ENCODE measurements at regions not wholly inside any gene's neighbourhood (a gene's known extent, or its start where the extent isn't known, plus 50 kb on each side); places are given as distances from the start of the nearest gene placed in this dataset.

DNA sequence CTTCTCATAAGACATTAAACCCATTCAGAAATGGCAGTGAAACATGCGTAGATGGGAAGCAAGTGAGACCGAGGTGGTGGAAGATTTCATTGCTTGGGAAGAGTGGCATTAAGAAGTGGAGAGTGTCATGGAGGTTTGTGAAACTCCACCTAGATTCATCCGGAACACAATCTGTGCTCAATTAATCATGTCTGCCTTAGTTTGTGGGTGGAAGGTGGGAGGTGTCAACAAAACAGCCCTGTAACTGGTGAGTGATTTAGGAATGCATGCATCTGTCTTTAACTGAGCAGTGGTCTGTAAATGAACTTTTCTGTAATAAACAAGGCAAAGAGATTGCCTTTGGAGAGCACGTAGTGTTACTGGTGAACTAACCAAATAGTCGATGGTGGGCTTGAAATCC is 113.7 kb downstream of the WNT5A start:
- H3K36me3 ChIP-seq = no peaks in the 10 kb centered on the region
- DNase-seq (ENCODE audit: low spot score) = no peak
- H3K4me3 ChIP-seq = no peak overlapping the region
- TF ChIP-seq, protein P1, sequence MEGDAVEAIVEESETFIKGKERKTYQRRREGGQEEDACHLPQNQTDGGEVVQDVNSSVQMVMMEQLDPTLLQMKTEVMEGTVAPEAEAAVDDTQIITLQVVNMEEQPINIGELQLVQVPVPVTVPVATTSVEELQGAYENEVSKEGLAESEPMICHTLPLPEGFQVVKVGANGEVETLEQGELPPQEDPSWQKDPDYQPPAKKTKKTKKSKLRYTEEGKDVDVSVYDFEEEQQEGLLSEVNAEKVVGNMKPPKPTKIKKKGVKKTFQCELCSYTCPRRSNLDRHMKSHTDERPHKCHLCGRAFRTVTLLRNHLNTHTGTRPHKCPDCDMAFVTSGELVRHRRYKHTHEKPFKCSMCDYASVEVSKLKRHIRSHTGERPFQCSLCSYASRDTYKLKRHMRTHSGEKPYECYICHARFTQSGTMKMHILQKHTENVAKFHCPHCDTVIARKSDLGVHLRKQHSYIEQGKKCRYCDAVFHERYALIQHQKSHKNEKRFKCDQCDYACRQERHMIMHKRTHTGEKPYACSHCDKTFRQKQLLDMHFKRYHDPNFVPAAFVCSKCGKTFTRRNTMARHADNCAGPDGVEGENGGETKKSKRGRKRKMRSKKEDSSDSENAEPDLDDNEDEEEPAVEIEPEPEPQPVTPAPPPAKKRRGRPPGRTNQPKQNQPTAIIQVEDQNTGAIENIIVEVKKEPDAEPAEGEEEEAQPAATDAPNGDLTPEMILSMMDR (IDR thresholded peaks at IDR 0.05) = no peak
- H3K27me3 ChIP-seq = no peaks in the 10 kb centered on the region
- H3K9me3 ChIP-seq = no peaks in the 10 kb centered on the region
- no peak overlapping the region for H3K27ac ChIP-seq
- no peaks in the 10 kb centered on the region for H3K4me1 ChIP-seq

DNA sequence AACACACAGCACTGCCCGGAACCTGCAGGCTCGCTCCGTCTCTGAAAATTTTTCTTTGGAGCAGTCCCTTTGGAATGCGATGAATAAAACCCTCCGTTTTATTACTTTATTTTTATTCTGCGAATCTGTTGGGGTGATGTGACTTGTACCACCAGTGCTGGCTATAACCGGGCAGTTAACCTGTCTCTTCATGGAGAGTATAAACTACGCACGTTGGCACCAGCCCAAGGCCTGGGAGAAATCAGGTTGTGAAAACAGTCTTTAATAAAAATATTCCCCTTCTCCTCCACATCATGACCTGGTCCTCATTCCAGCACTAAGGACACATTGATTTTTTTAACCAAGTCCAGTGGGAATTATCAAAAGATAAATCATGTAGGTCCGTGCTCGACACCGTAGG is 116.8 kb downstream of the WNT5A start:
- Histone ChIP-seq H3K4me3 (no peak overlapping the region), H3K27me3 (no peaks in the 10 kb centered on the region), H3K9me3 (no peaks in the 10 kb centered on the region), H3K4me1 (no peaks in the 10 kb centered on the region), H3K27ac (no peak overlapping the region), H3K36me3 (no peaks in the 10 kb centered on the region)
- TF ChIP-seq, protein P1 (IDR thresholded peaks at IDR 0.05) = no peak
- DNase-seq (ENCODE audit: low spot score) = no peak

DNA sequence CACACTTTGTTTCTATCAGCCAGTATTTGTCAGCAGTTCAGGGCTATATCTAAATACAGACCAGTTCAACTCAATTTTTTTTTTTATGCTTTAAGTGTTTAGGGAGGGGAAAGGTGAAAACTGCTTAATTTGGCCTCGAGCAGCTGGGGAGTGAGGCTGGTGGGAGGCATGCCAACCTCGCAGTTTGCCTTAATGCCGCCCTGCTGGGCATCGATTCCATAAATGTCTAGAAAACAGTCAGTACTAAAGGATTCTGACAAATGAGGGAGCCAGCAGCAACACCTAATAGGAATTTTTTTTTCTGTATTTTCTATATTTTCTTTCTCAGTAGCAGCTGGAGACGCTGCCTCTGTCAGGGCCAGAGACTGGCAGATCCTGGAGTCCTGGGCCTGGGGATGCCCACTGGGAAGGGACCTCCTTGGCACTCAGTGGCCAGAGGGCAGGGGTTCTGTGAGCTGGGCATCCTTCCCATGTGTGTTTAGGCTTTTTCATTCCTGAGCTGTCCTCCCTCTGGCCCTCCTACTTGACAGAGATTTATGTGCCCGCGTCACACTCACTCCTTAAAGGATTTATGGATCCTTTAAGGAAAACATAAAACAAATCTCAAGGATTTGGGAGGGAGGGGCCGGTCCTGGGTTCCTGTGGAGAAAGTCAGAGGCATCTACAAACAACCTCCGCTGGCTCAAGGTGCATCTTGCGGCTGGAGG is 117.8 kb downstream of the WNT5A start:
- Histone ChIP-seq H3K4me1 (no peaks in the 10 kb centered on the region), H3K9me3 (no peaks in the 10 kb centered on the region), H3K4me3 (no peak overlapping the region), H3K27me3 (no peaks in the 10 kb centered on the region), H3K36me3 (no peaks in the 10 kb centered on the region), H3K27ac (no peak overlapping the region)
- DNase-seq (ENCODE audit: low spot score) = no peak
- TF ChIP-seq, protein P1 (IDR thresholded peaks at IDR 0.05) = no peak

DNA sequence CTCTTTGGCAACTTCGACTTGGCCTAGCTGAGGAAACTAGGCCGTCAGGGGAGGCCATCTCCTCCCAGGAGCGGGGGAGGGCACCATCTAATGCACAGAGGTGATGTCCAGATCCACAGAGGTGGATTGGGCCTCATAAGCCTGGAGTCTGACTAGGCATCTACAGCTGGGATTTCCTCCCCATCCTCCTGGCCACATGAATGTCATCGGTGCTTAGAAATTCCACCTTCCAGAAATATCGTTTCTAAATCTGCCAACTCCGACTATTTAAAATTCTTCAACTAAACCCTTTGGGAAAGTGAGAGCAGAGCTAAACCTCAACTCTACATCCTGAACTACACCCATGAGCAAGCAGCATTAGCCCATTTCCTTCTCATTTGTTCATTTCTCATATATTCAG is 118.7 kb downstream of the WNT5A start:
- Histone ChIP-seq H3K27me3 (no peaks in the 10 kb centered on the region), H3K4me1 (no peaks in the 10 kb centered on the region), H3K4me3 (no peak overlapping the region), H3K9me3 (no peaks in the 10 kb centered on the region), H3K27ac (no peak overlapping the region), H3K36me3 (no peaks in the 10 kb centered on the region)
- DNase-seq (ENCODE audit: low spot score) = no peak
- TF ChIP-seq, protein P1 (IDR thresholded peaks at IDR 0.05) = no peak

DNA sequence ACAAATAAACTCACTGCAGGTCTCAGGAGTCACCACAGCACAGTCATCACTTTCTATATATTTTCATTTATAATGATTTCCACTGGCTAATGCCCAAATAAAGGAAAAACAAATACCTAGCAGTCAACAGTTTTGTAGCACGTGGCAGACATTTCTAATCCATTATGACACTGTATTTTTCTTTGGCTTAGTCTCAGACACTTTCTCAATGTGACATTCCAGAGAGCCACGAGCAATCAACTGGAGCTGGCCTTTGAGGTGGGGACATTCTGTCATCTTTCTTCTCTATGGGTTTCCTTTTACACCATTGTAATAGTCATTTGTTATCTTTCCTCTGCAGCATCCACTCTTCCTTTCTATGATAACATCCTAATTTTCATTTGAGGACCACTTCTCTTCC is 119.7 kb downstream of the WNT5A start:
- H3K9me3 ChIP-seq = no peaks in the 10 kb centered on the region
- no peaks in the 10 kb centered on the region for H3K4me1 ChIP-seq
- TF ChIP-seq, protein P1 (IDR thresholded peaks at IDR 0.05) = no peak
- DNase-seq (ENCODE audit: low spot score) = no peak
- H3K27me3 ChIP-seq = no peaks in the 10 kb centered on the region
- no peaks in the 10 kb centered on the region for H3K36me3 ChIP-seq
- H3K27ac ChIP-seq = no peak overlapping the region
- no peak overlapping the region for H3K4me3 ChIP-seq

DNA sequence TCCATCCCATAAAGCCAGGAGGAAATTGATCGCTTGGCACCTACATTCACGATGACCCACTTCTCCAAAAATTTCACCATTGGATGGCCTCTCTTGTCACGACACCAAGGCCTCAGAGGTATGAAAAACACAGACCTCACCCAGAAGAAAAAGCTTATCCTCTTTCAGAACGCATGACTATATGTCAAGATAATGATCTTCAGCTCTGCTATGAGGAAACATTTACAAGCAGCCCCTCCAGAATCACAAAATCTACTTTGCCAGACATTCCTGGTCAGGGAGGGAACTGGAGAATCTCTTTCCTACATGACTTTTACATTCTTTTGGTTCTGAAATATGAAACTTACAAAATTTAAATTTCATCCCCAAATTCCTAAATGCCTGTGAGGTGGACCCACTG is 122.7 kb downstream of the WNT5A start:
- TF ChIP-seq, protein P1 (IDR thresholded peaks at IDR 0.05) = no peak
- no peaks in the 10 kb centered on the region for H3K27me3 ChIP-seq
- H3K36me3 ChIP-seq = no peaks in the 10 kb centered on the region
- no peaks in the 10 kb centered on the region for H3K4me1 ChIP-seq
- DNase-seq (ENCODE audit: low spot score) = no peak
- no peaks in the 10 kb centered on the region for H3K9me3 ChIP-seq
- no peak overlapping the region for H3K27ac ChIP-seq
- H3K4me3 ChIP-seq = no peak overlapping the region

Data from right atrium auricular region (tissue), 2 donors.